H9 (cell line): ENCODE measurements at regions not wholly inside any gene's neighbourhood (a gene's known extent, or its start where the extent isn't known, plus 50 kb on each side); places are given as distances from the start of the nearest gene placed in this dataset.

Experiments used
- DNase-seq: peaks from one replicate; pipeline ENCODE4 v3.0.0-alpha.2; 2017
- H2AFZ ChIP-seq: one replicate; pipeline ENCODE4 v1.6.1; 2013; ENCODE audit warnings: mild to moderate bottlenecking, low read length, control low read depth, moderate library complexity
- H2AK5ac ChIP-seq: 2 replicates; pipeline ENCODE4 v1.6.1; 2013; ENCODE audit warnings: low read length, control low read depth, mixed read lengths; ENCODE audit not compliant: insufficient read length
- H2BK120ac ChIP-seq: one replicate; pipeline ENCODE4 v1.6.1; 2013; ENCODE audit warnings: low read depth, mild to moderate bottlenecking, low read length, control low read depth, inconsistent platforms; ENCODE audit not compliant: poor library complexity, severe bottlenecking
- H2BK12ac ChIP-seq: 2 replicates; pipeline ENCODE4 v1.6.1; 2013; ENCODE audit warnings: low read length, control low read depth, mixed read lengths, low read depth; ENCODE audit not compliant: insufficient read length
- H2BK15ac ChIP-seq: 2 replicates; pipeline ENCODE4 v1.6.1; 2013; ENCODE audit warnings: low read depth, low read length, control low read depth
- H2BK20ac ChIP-seq: one replicate; pipeline ENCODE4 v1.6.1; 2013; ENCODE audit warnings: low read depth, mild to moderate bottlenecking, low read length, control low read depth, inconsistent platforms; ENCODE audit not compliant: poor library complexity, severe bottlenecking
- H2BK5ac ChIP-seq: 2 replicates; pipeline ENCODE4 v1.6.1; 2013; ENCODE audit warnings: low read length, control low read depth, mixed read lengths; ENCODE audit not compliant: insufficient read length
- H3K14ac ChIP-seq: 2 replicates; pipeline ENCODE4 v1.6.1; 2013; ENCODE audit warnings: low read length, control low read depth; ENCODE audit not compliant: insufficient read depth
- H3K18ac ChIP-seq: 2 replicates; pipeline ENCODE4 v1.6.1; 2013; ENCODE audit warnings: low read depth, mild to moderate bottlenecking, mixed read lengths, low read length, control low read depth; ENCODE audit not compliant: insufficient read length
- H3K23ac ChIP-seq: 2 replicates; pipeline ENCODE4 v1.6.1; 2013; ENCODE audit warnings: low read length, control low read depth, mixed read lengths, low read depth; ENCODE audit not compliant: insufficient read length
- H3K23me2 ChIP-seq: 2 replicates; pipeline ENCODE4 v1.6.1; 2013; ENCODE audit warnings: low read depth, mild to moderate bottlenecking, mixed read lengths, low read length, control low read depth; ENCODE audit not compliant: insufficient read length, poor library complexity, severe bottlenecking
- H3K27ac ChIP-seq: 2 replicates; pipeline ENCODE4 v1.5.1; 2013; ENCODE audit warnings: low read length, control low read depth, mixed read lengths, low read depth; ENCODE audit not compliant: insufficient read length
- H3K27me3 ChIP-seq: 2 replicates; pipeline ENCODE4 v1.6.1; 2013; ENCODE audit warnings: low read length, control low read depth, inconsistent platforms; ENCODE audit not compliant: insufficient read depth
- H3K4ac ChIP-seq: 2 replicates; pipeline ENCODE4 v1.6.1; 2013; ENCODE audit warnings: low read depth, mild to moderate bottlenecking, control low read depth, inconsistent platforms, low read length, moderate library complexity
- H3K4me1 ChIP-seq: 2 replicates; pipeline ENCODE4 v1.6.1; 2013; ENCODE audit warnings: low read length, control low read depth, inconsistent platforms; ENCODE audit not compliant: insufficient read depth
- H3K4me2 ChIP-seq: 2 replicates; pipeline ENCODE4 v1.6.1; 2013; ENCODE audit warnings: low read length, control low read depth, mixed read lengths; ENCODE audit not compliant: insufficient read length, insufficient read depth
- H3K56ac ChIP-seq: 2 replicates; pipeline ENCODE4 v1.6.1; 2013; ENCODE audit warnings: low read depth, mild to moderate bottlenecking, mixed read lengths, low read length, control low read depth; ENCODE audit not compliant: insufficient read length
- H3K79me1 ChIP-seq: 2 replicates; pipeline ENCODE4 v1.6.1; 2013; ENCODE audit warnings: low read depth, mild to moderate bottlenecking, moderate library complexity, low read length, control low read depth, inconsistent platforms; ENCODE audit not compliant: insufficient read depth, poor library complexity, severe bottlenecking
- H3K79me2 ChIP-seq: 2 replicates; pipeline ENCODE4 v1.6.1; 2013; ENCODE audit warnings: low read length, control low read depth, inconsistent platforms; ENCODE audit not compliant: insufficient read depth
- H3K9ac ChIP-seq: 2 replicates; pipeline ENCODE4 v1.6.1; 2013; ENCODE audit warnings: low read length, control low read depth, mixed read lengths; ENCODE audit not compliant: insufficient read length; ENCODE audit errors: extremely low read depth
- H3K9me3 ChIP-seq: one replicate; pipeline ENCODE4 v1.6.1; 2013; ENCODE audit warnings: low read depth, low read length, inconsistent platforms; ENCODE audit not compliant: control insufficient read depth
- H3T11ph ChIP-seq: one replicate; pipeline ENCODE4 v1.6.1; 2013; ENCODE audit warnings: mild to moderate bottlenecking, low read length, control low read depth, inconsistent platforms
- H4K20me1 ChIP-seq: one replicate; pipeline ENCODE4 v1.6.1; 2013; ENCODE audit not compliant: control insufficient read depth, insufficient read length, insufficient read depth
- H4K5ac ChIP-seq: 2 replicates; pipeline ENCODE4 v1.6.1; 2013; ENCODE audit warnings: low read depth, mild to moderate bottlenecking, mixed read lengths, low read length, control low read depth; ENCODE audit not compliant: insufficient read length
- H4K8ac ChIP-seq: replicated peaks from 2 replicates; pipeline ENCODE4 v1.6.1; 2013; ENCODE audit warnings: low read length, control low read depth, mixed read lengths, low read depth; ENCODE audit not compliant: insufficient read length
- H4K91ac ChIP-seq: 2 replicates; pipeline ENCODE4 v1.6.1; 2013; ENCODE audit warnings: low read depth, mild to moderate bottlenecking, moderate library complexity, mixed read lengths, low read length, control low read depth; ENCODE audit not compliant: insufficient read length
- H3K27ac Mint-ChIP-seq, 3 experiments: 2 replicates in 2 of 3; 3 replicates in 1 of 3; pipeline ENCODE4 v1.8.0; 2020 to 2021; ENCODE audit warnings: mixed read lengths in 3 of 3, mild to moderate bottlenecking in 1 of 3, moderate library complexity in 1 of 3
- H3K27me3 Mint-ChIP-seq: 2 replicates; pipeline ENCODE4 v1.8.0; 2021; ENCODE audit warnings: low read depth, mild to moderate bottlenecking, moderate library complexity, mixed read lengths
- H3K36me3 Mint-ChIP-seq, 3 experiments: 2 replicates in 2 of 3; 3 replicates in 1 of 3; pipeline ENCODE4 v1.8.0; 2020 to 2021; ENCODE audit warnings: low read depth in 3 of 3, mixed read lengths in 3 of 3; ENCODE audit not compliant: insufficient read depth in 1 of 3
- H3K4me1 Mint-ChIP-seq, 2 experiments: 2 replicates each; pipeline ENCODE4 v1.8.0; 2020; ENCODE audit warnings: mixed read lengths in 2 of 2
- H3K4me3 Mint-ChIP-seq, 2 experiments: 2 replicates in 1 of 2; 3 replicates in 1 of 2; pipeline ENCODE4 v1.8.0; 2020 to 2021; ENCODE audit warnings: mild to moderate bottlenecking in 2 of 2, mixed read lengths in 2 of 2, moderate library complexity in 1 of 2
- H3K9me3 Mint-ChIP-seq, 2 experiments: 2 replicates in 1 of 2; 3 replicates in 1 of 2; pipeline ENCODE4 v1.8.0; 2020; ENCODE audit warnings: mild to moderate bottlenecking in 2 of 2, mixed read lengths in 2 of 2, moderate library complexity in 1 of 2
- CTCF ChIP-seq: fragments of 200-600 bp; sonication (generic); conservative IDR thresholded peaks from 3 replicates; pipeline ENCODE4 v1.8.0; 2021; ENCODE audit warnings: antibody characterized with exemption, mild to moderate bottlenecking
- WGBS: extraction: QIAGEN DNeasy Blood & Tissue Kit; methylation state at CpG from one replicate; pipeline ENCODE4 v1.1.7; 2013; ENCODE audit warnings: missing lambda C conversion rate, low lambda C conversion rate, mixed read lengths; ENCODE audit not compliant: insufficient read length; ENCODE audit errors: extremely low coverage; 5-methylcytosine and 5-hydroxymethylcytosine counted together

- Histone ChIP-seq H3K27me3 (no peaks in the 10 kb centered on the region), H3K79me1 (no peaks in the 10 kb centered on the region), H2AK5ac (no peak overlapping the region), H3K79me2 (no peaks in the 10 kb centered on the region), H3K18ac (no peak overlapping the region), H3K4me2 (no peak overlapping the region), H2AFZ (no peak overlapping the region), H3T11ph (no peak overlapping the region), H3K23me2 (no peaks in the 10 kb centered on the region), H4K8ac (no peak overlapping the region), H3K4ac (no peak overlapping the region), H3K23ac (no peak overlapping the region), H3K56ac (no peak overlapping the region), H3K4me1 (no peaks in the 10 kb centered on the region), H2BK15ac (no peak overlapping the region), H3K27ac (no peak overlapping the region), H2BK12ac (no peak overlapping the region), H4K20me1 (no peaks in the 10 kb centered on the region), H4K5ac (no peak overlapping the region), H4K91ac (no peak overlapping the region), H2BK5ac (no peak overlapping the region), H3K9me3 (no peaks in the 10 kb centered on the region), H2BK20ac (no peak overlapping the region), H3K14ac (no peak overlapping the region), H2BK120ac (no peak overlapping the region), H3K9ac (no peak overlapping the region)
- Mint-ChIP-seq H3K27ac (no peak overlapping the region), H3K9me3 (no peaks in the 10 kb centered on the region), H3K36me3 (no peaks in the 10 kb centered on the region), H3K4me1 (peaks cover 3 to 7% of the 10 kb centered on the region in 2 experiments), H3K4me3 (no peak overlapping the region), H3K27me3 (no peaks in the 10 kb centered on the region)
- no CpG with 5 or more reads among the region's 3 CpGs for WGBS
- DNase-seq: no peak
- TF ChIP-seq CTCF: no peak
Observed at GRCh38 chr2:235238537-235238936, 255.3 kb upstream of the AGAP1 start.
